HK-2 (cell line): ENCODE measurements at regions not wholly inside any gene's neighbourhood (a gene's known extent, or its start where the extent isn't known, plus 50 kb on each side); places are given as distances from the start of the nearest gene placed in this dataset.
"Not testable (repeated sequence)": the region's sequence is repeated elsewhere in the genome, so short reads cannot be mapped to it uniquely, and the experiment has no call there.

Experiments used
- DNase-seq: peaks from one replicate; pipeline ENCODE4 v3.0.0-alpha.2; 2018; ENCODE audit not compliant: unreplicated experiment

- DNase-seq: no peak
Observed at GRCh38 chr6:8837343-8837742, 402.0 kb upstream of the SLC35B3 start.

GRCh38 chr6:8832695-8833094, 397.4 kb upstream of the SLC35B3 start:
- not testable (repeated sequence) for DNase-seq

DNA sequence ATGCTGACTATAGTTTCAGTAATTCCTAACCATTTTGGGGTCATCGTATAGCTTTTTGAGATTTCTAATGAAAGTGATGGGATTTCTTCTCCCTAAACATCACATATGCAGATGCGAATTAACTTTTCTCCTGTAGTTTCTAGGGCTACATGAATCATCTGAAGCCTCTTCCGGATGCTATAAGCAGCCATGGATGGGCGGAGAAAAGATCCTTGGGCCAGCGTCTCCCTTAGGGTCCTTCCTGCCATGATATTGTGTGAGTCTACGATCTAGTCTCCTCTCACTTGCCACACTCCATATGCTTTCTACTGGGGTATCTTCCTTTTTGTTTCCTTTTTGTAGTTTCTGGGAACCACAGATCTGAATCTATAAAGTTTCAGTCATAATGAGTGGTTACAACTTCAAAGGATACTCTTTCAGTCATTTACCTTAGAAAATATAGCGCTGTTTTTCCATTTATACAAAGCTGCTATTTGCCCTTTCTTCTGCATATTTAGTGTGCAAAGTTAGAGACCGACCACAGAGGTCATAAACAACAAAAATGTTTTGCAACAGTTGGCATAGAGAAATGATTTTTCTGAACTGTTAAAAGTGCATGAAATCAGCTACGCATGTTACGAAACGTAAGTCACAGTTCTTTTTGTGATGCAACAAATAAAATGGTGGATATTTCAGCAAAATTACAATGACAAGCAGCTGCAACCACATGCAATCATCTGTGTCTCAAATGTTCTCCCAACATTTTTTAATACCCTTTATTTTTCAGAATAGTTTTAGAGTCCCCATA, 396.2 kb upstream of the SLC35B3 start:
- DNase-seq: no peak

DNA sequence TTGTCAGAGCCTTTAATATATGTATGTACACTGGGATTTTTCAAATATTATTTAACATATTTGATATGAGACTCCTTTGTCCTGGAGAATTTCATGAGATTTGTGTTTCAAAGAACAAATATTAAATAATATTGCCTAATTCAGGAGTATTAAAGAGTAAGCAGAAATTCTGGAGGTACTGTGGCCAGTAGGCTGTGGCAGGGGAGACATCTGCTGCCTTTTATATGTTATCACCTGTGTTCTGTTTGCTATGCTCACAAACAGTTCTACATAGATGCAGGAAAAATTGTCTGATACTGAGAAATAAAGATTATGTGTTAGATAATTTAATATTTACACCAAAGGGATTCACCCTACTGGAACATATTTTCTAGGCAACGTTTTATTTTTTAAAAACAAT, 395.4 kb upstream of the SLC35B3 start:
- DNase-seq: no peak

GRCh38 chr6:8829796-8830195, 394.5 kb upstream of the SLC35B3 start:
- no peak for DNase-seq

DNA sequence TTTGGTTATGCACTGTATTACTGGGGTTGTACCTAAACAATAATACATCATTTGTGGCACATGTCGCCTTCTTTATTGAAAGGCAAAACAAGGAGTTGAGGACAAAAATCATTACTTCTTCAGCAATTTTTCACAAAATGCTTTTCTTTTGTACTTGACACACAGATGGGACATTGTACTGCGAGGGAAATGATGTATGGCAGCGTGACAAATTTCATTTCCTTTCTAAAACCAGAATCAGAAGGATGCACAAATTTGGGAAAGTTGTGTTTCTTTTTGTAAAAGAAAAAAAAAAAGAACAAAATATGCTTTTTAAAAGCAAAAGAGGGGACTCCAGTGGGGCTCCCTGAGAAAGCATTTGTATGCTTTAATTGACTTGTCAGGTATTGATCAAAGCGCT, 394.0 kb upstream of the SLC35B3 start:
- DNase-seq: no peak

DNA sequence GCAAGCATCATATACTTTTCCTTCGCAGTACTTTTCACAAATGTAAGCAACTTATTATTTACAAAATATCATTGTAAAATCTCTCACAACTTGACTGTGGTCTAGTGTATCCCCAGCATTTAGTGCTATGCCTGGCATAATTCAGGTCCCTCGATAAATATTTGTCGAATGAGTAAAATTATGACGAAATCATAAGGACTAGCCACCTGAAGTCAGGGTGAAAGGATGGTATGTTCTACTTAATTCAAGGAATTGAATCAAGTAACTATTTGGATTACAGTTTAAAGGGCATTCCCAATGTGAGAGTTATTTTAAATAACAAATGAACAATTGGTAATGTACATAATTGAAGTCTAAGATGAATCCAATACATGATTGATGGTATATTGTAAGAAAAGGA, 393.0 kb upstream of the SLC35B3 start:
- no peak for DNase-seq

GRCh38 chr6:8825726-8826125, 390.4 kb upstream of the SLC35B3 start:
- no peak for DNase-seq

GRCh38 chr6:8821981-8822381, 386.6 kb upstream of the SLC35B3 start:
- DNase-seq: no peak

DNA sequence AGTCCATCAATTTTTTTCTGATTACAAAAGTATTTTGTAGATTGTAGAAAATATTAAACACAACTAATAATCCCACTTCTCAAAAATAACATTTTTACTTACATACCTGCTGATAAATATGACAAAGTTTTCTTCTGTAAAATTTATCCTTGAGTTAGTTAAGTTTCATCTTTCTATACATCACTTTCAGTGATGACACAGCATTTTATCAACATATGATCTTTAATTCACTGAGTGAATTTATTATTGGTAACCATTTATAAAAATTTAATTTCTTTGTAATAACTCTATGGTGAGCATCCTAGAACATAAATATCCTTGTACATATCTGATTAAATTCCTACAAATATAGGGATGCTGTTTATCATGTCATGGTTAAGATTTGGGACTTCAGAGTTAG, 385.0 kb upstream of the SLC35B3 start:
- DNase-seq: no peak

DNA sequence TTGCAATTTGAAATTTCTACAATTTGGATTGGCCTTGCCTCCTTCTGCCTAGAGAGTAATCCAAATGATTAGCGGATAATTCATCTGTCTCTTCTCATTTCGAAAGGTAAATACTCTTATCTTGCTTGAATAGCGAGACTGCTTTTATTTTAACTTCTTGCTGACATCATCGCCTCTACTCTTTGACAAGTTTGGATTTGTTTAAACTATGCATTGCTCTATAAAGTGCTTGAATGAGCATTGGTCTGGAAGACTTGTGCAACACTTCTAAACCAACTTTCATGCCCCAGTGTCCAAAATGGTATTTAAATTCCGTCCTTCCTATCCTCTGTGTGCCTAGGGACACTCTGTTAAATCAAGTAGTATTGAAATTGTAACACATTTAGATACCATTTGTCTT, 384.1 kb upstream of the SLC35B3 start:
- DNase-seq: no peak

- no peak for DNase-seq
Observed at GRCh38 chr6:8814440-8815000, 379.2 kb upstream of the SLC35B3 start.

GRCh38 chr6:8810325-8810724, 375.0 kb upstream of the SLC35B3 start:
- DNase-seq: no peak

GRCh38 chr6:8809662-8810061, 374.3 kb upstream of the SLC35B3 start:
- no peak for DNase-seq

DNA sequence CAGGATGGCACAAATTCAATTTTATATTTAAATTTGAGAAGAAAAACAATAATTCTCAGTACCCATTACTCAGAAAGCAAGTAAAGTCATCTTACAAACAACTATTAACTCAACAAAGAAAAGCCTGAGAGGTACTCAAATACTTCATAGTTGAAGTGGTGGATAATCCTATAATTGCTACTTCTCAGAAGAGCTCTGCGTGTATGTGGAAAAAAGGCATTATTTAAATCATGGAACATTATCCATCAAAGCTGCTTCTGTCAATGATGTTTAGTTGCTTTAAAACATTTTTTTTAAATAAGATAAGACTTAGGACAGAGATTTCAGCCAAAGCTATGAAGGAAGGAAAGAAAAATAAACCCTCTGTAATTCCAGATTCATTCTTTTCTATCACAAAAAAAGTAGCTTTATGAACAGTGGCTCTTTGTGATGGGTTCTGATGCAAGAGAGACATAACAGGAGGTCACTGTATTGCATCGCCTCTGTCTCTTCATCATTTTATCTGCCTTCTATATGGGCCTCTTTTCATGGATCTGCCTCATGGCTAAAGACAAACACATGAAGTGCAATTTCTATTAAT, 367.9 kb upstream of the SLC35B3 start:
- no peak for DNase-seq

- not testable (repeated sequence) for DNase-seq
Observed at GRCh38 chr6:8802397-8802796, 367.1 kb upstream of the SLC35B3 start.

DNA sequence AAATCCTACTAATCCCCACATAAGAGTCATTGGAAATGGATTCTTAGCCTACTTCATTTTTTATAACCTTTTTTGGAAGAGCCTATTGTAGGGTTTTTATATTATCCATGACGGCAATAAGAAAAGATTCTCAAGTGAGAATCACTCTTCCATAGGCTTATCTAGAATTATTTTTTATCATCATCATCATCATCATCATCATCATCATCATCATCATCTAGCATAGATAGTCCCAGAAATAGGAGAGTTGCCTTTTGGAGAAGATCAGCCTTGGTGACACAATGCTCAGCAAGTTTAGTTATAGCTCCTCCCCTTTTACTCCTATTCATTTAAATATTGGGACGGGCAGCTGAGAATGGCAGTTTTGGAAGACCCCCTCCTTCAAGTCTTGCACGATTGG, 359.1 kb upstream of the SLC35B3 start:
- DNase-seq: no peak

GRCh38 chr6:8789878-8790277, 354.5 kb upstream of the SLC35B3 start:
- no peak for DNase-seq

- no peak for DNase-seq
Observed at GRCh38 chr6:8785223-8785622, 349.9 kb upstream of the SLC35B3 start.

GRCh38 chr6:8783191-8783590, 347.8 kb upstream of the SLC35B3 start:
- DNase-seq: no peak

- no peak for DNase-seq
Observed at GRCh38 chr6:8780653-8781052, 345.3 kb upstream of the SLC35B3 start.

GRCh38 chr6:8764733-8765132, 329.4 kb upstream of the SLC35B3 start:
- DNase-seq: no peak

GRCh38 chr6:8760951-8761350, 325.6 kb upstream of the SLC35B3 start:
- DNase-seq: no peak
